ENCODE measurements at regions not wholly inside any gene's neighbourhood (a gene's known extent, or its start where the extent isn't known, plus 50 kb on each side); places are given as distances from the start of the nearest gene placed in this dataset.

- no peak for DNase-seq (ENCODE audit: low spot score)
- Histone ChIP-seq H3K9me3 (ENCODE audit: low read depth) (no peaks in the 10 kb centered on the region), H3K4me3 (no peak overlapping the region), H3K4me2 (no peak overlapping the region), H3K27ac (no peak overlapping the region), H3K4me1 (ENCODE audit: insufficient read depth) (no peaks in the 10 kb centered on the region), H3K9me2 (replicated peaks; ENCODE audit: insufficient read depth) (no peaks in the 10 kb centered on the region), H3K36me3 (replicated peaks; ENCODE audit: insufficient read depth, low read depth) (no peaks in the 10 kb centered on the region), H2AFZ (no peak overlapping the region), H3K79me2 (no peaks in the 10 kb centered on the region), H4K20me1 (ENCODE audit: insufficient read depth, poor library complexity, severe bottlenecking) (no peaks in the 10 kb centered on the region), H3K27me3 (no peaks in the 10 kb centered on the region)
- no peak for TF ChIP-seq EZH2phosphoT487 (IDR thresholded peaks at IDR 0.05; ENCODE audit: low read depth, severe bottlenecking, unreplicated experiment)
- TF ChIP-seq, protein P1, sequence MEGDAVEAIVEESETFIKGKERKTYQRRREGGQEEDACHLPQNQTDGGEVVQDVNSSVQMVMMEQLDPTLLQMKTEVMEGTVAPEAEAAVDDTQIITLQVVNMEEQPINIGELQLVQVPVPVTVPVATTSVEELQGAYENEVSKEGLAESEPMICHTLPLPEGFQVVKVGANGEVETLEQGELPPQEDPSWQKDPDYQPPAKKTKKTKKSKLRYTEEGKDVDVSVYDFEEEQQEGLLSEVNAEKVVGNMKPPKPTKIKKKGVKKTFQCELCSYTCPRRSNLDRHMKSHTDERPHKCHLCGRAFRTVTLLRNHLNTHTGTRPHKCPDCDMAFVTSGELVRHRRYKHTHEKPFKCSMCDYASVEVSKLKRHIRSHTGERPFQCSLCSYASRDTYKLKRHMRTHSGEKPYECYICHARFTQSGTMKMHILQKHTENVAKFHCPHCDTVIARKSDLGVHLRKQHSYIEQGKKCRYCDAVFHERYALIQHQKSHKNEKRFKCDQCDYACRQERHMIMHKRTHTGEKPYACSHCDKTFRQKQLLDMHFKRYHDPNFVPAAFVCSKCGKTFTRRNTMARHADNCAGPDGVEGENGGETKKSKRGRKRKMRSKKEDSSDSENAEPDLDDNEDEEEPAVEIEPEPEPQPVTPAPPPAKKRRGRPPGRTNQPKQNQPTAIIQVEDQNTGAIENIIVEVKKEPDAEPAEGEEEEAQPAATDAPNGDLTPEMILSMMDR (IDR thresholded peaks at IDR 0.05; ENCODE audit: poor library complexity), result no peak
- TF ChIP-seq EZH2 (IDR thresholded peaks at IDR 0.05; ENCODE audit: borderline replicate concordance), result no peak
- WGBS (ENCODE audit: low lambda C conversion rate, missing lambda C conversion rate), result 62% methylated on average over 4 of the region's 4 CpGs
Measured at GRCh38 chr3:41041462-41041861, 157.8 kb upstream of the CTNNB1 start.

DNA sequence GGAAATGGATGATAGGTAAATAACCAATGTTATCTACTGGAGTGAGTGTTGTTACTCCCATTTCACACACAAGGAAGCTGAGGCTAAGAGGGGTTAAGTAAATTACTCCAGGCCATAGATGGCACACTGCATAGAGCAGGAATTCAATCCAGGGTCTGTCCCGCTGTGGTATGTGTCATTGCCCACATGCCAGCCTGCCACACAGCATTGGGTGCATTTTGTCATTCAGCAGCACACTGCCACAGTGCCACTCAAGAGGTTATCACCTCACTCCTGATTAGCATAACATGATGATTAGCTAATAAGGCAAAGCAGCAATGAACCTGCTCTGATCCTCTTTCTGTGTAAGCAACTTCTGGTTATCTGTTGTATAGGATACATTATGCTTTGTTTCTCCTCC is 157.4 kb upstream of the CTNNB1 start:
- TF ChIP-seq EZH2phosphoT487 (IDR thresholded peaks at IDR 0.05; ENCODE audit: low read depth, severe bottlenecking, unreplicated experiment), result no peak
- no peak overlapping the region for H3K27ac ChIP-seq
- H3K9me3 ChIP-seq (ENCODE audit: low read depth), result no peaks in the 10 kb centered on the region
- no peak overlapping the region for H3K4me2 ChIP-seq
- no peak overlapping the region for H3K4me3 ChIP-seq
- H2AFZ ChIP-seq, result no peak overlapping the region
- no peaks in the 10 kb centered on the region for H3K79me2 ChIP-seq
- H3K9me2 ChIP-seq (replicated peaks; ENCODE audit: insufficient read depth), result no peaks in the 10 kb centered on the region
- no peaks in the 10 kb centered on the region for H3K4me1 ChIP-seq (ENCODE audit: insufficient read depth)
- no peaks in the 10 kb centered on the region for H3K27me3 ChIP-seq
- DNase-seq (ENCODE audit: low spot score), result no peak
- no peaks in the 10 kb centered on the region for H4K20me1 ChIP-seq (ENCODE audit: insufficient read depth, poor library complexity, severe bottlenecking)
- no peaks in the 10 kb centered on the region for H3K36me3 ChIP-seq (replicated peaks; ENCODE audit: insufficient read depth, low read depth)
- WGBS (ENCODE audit: low lambda C conversion rate, missing lambda C conversion rate), result 80% methylated on average over 1 of the region's 1 CpG

DNA sequence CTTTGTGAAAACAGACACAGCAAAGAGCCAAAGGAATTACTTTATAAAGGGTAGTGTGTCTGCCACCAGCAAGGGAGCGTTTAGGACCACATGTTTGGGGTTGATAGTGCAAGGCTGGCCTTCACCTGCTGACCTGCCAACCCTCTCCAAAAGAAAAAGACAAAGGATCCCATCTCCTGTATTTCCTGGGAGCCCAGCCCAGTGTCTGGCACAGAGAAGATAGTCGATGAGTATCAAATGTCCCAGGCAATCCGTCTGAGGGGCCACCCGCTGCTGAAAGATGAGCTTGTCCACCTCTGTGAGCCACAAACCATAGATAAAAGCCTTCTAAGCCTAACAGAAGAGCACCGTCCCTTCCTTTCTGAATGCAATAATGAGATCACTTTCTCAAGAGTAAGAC is 154.8 kb upstream of the CTNNB1 start:
- Histone ChIP-seq H3K27ac (no peak overlapping the region), H2AFZ (no peak overlapping the region), H3K4me1 (ENCODE audit: insufficient read depth) (no peaks in the 10 kb centered on the region), H3K4me3 (no peak overlapping the region), H3K4me2 (no peak overlapping the region), H3K79me2 (no peaks in the 10 kb centered on the region), H3K9me3 (ENCODE audit: low read depth) (no peaks in the 10 kb centered on the region), H3K27me3 (no peaks in the 10 kb centered on the region), H3K36me3 (replicated peaks; ENCODE audit: insufficient read depth, low read depth) (no peaks in the 10 kb centered on the region), H3K9me2 (replicated peaks; ENCODE audit: insufficient read depth) (no peaks in the 10 kb centered on the region), H4K20me1 (ENCODE audit: insufficient read depth, poor library complexity, severe bottlenecking) (no peaks in the 10 kb centered on the region)
- WGBS (ENCODE audit: low lambda C conversion rate, missing lambda C conversion rate), result 64% methylated on average over 5 of the region's 5 CpGs
- TF ChIP-seq EZH2phosphoT487 (IDR thresholded peaks at IDR 0.05; ENCODE audit: low read depth, severe bottlenecking, unreplicated experiment), result no peak
- no peak for TF ChIP-seq EZH2 (IDR thresholded peaks at IDR 0.05; ENCODE audit: borderline replicate concordance)
- TF ChIP-seq, protein P1 (IDR thresholded peaks at IDR 0.05; ENCODE audit: poor library complexity), result no peak
- no peak for DNase-seq (ENCODE audit: low spot score)

DNA sequence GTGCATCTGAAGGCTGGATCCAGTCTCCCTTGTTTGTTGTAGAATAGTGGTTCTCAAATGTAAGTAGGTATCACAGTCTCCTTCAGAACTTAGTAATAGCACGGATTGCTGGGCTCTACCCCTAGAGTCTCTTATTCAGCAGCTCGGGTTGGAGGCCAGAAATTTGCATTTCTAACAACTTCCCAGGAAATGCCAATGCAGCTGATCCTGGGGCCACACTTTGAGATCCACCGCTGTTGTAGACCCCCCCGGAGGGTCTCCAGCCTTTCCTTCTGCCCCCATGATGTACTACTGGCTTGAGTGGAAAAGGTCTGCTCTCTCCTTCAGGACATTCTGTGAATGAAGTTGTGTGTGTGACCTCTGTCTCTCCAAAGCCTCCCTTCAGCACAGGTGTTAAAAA is 153.8 kb upstream of the CTNNB1 start:
- no peak for DNase-seq (ENCODE audit: low spot score)
- no peak overlapping the region for H3K27ac ChIP-seq
- no peaks in the 10 kb centered on the region for H3K4me1 ChIP-seq (ENCODE audit: insufficient read depth)
- TF ChIP-seq EZH2phosphoT487 (IDR thresholded peaks at IDR 0.05; ENCODE audit: low read depth, severe bottlenecking, unreplicated experiment) (no peak), EZH2 (IDR thresholded peaks at IDR 0.05; ENCODE audit: borderline replicate concordance) (no peak)
- TF ChIP-seq, protein P1 (IDR thresholded peaks at IDR 0.05; ENCODE audit: poor library complexity), result no peak
- H3K4me2 ChIP-seq, result no peak overlapping the region
- no peaks in the 10 kb centered on the region for H4K20me1 ChIP-seq (ENCODE audit: insufficient read depth, poor library complexity, severe bottlenecking)
- no peaks in the 10 kb centered on the region for H3K9me2 ChIP-seq (replicated peaks; ENCODE audit: insufficient read depth)
- H3K36me3 ChIP-seq (replicated peaks; ENCODE audit: insufficient read depth, low read depth), result no peaks in the 10 kb centered on the region
- H3K4me3 ChIP-seq, result no peak overlapping the region
- H3K27me3 ChIP-seq, result no peaks in the 10 kb centered on the region
- no peaks in the 10 kb centered on the region for H3K79me2 ChIP-seq
- H3K9me3 ChIP-seq (ENCODE audit: low read depth), result no peaks in the 10 kb centered on the region
- H2AFZ ChIP-seq, result no peak overlapping the region
- 68% methylated on average over 4 of the region's 4 CpGs for WGBS (ENCODE audit: low lambda C conversion rate, missing lambda C conversion rate)

All from hepatocyte (in vitro differentiated cells).